H1 (cell line): ENCODE measurements at regions not wholly inside any gene's neighbourhood (a gene's known extent, or its start where the extent isn't known, plus 50 kb on each side); places are given as distances from the start of the nearest gene placed in this dataset.

Experiments used
- EP300 ChIP-seq, 2 experiments: IDR thresholded peaks; 1 replicate in 1 of 2; 2 replicates in 1 of 2; pipeline ENCODE4 v1.6.1; 2011 to 2012; ENCODE audit warnings: low read depth in 2 of 2, low read length in 2 of 2, mild to moderate bottlenecking in 2 of 2, borderline replicate concordance in 1 of 2, inconsistent platforms in 1 of 2, moderate library complexity in 1 of 2
- EZH2 ChIP-seq: fragments of 200-600 bp; sonication (generic); IDR thresholded peaks from 2 replicates; pipeline ENCODE4 v1.7.1; 2012; ENCODE audit warnings: low read depth, mild to moderate bottlenecking, moderate library complexity, low read length, inconsistent platforms; ENCODE audit not compliant: severe bottlenecking
- MAFK ChIP-seq: IDR thresholded peaks from 2 replicates; pipeline ENCODE4 v1.6.1; 2012; ENCODE audit warnings: low read depth, mild to moderate bottlenecking, improper control_type of control experiment, low read length
- YY1 ChIP-seq: IDR thresholded peaks from 2 replicates; pipeline ENCODE4 v1.6.1; 2011; ENCODE audit warnings: low read depth, mild to moderate bottlenecking, low read length
- ZNF274 ChIP-seq: IDR thresholded peaks from 2 replicates; pipeline ENCODE4 v1.7.0; 2012; ENCODE audit warnings: low read length, borderline replicate concordance; ENCODE audit errors: extremely low read depth

DNA sequence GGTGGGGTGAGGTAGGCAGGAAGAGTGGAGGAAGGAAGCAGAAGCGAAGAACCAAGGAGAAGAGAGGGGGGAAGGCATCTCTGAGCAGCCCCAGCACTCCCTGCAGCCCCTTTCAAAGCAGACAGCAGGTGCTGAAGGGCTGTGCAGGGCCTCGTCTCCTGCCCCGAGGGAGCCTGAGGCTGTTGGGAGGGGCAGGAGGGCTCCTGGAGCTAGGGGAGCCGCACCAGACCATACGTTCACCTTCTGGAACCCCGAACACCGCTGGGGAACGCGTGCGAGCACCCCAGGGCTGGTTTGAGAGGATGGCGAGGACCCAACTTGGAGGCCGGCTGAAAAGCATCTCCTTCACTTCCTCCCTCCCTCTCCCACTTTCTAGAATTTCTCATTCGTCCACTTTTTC is 259.8 kb downstream of the FAM43A start:
- TF ChIP-seq MAFK (no peak), EZH2 (no peak), ZNF274 (no peak), YY1 (no peak), EP300 (IDR thresholded peaks at IDR 0.05; ENCODE audit: borderline replicate concordance in 1 of 2, low read depth in 2 of 2, low read length in 2 of 2) (no peak)
